ENCODE measurements at regions not wholly inside any gene's neighbourhood (a gene's known extent, or its start where the extent isn't known, plus 50 kb on each side); places are given as distances from the start of the nearest gene placed in this dataset.

DNA sequence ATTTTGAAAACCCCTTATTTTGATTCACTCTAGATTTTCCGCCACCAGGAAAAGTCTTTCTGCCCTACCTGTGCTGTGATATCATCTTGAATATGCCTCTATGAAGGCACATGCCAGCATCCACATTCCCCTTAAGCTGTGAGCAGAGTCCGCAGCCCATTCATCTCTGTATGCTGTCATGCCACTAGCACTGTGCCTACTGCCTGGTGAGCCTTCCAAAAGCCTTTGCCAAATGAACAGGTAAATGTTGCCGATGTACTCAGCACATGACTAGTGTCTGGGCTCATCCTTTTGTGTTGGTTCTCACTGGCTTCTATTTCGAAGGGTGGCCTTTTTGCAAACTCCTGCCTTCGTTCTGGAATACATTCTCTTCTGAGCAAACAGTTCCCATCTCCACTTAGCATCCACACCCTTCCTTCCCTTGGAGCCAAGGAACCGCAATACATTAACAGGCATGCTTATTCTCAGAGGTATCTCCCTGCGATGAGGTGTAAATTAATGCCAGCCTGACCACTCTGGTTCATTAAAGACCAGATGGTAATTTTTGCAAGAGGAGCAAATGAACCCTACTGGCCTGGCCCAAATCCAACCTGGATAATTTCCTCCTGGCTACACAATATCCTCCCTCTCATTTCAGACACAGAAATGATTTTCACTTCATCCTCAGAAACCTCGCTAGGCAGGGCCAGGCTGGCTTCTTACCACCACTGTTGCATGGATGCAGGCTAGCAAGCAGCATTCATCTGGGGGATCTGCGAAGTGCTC, 339.7 kb upstream of the NFE2L3 start:
- peaks cover 38% of the 10 kb centered on the region for H3K27me3 ChIP-seq (replicated peaks; ENCODE audit: insufficient read depth, low read depth, low read length, poor library complexity)
- CTCF ChIA-PET, result no interaction called here
- BruUV-seq (replicated peaks), result no TSS peak
- POLR2A ChIA-PET (ENCODE audit: low non-redundant PET), result no interaction called here
- no peak overlapping the region for H3K27ac ChIP-seq (ENCODE audit: low read depth, low read length, poor library complexity, severe bottlenecking)
- no peak for DNase-seq (ENCODE audit: low spot score)
- H3K4me1 ChIP-seq (ENCODE audit: insufficient read depth, low read length, poor library complexity, severe bottlenecking), result no peaks in the 10 kb centered on the region
- TF ChIP-seq EZH2 (IDR thresholded peaks at IDR 0.05; ENCODE audit: borderline replicate concordance, low read depth, low read length, poor library complexity, severe bottlenecking), result no peak
- TF ChIP-seq, protein P1, sequence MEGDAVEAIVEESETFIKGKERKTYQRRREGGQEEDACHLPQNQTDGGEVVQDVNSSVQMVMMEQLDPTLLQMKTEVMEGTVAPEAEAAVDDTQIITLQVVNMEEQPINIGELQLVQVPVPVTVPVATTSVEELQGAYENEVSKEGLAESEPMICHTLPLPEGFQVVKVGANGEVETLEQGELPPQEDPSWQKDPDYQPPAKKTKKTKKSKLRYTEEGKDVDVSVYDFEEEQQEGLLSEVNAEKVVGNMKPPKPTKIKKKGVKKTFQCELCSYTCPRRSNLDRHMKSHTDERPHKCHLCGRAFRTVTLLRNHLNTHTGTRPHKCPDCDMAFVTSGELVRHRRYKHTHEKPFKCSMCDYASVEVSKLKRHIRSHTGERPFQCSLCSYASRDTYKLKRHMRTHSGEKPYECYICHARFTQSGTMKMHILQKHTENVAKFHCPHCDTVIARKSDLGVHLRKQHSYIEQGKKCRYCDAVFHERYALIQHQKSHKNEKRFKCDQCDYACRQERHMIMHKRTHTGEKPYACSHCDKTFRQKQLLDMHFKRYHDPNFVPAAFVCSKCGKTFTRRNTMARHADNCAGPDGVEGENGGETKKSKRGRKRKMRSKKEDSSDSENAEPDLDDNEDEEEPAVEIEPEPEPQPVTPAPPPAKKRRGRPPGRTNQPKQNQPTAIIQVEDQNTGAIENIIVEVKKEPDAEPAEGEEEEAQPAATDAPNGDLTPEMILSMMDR (conservative IDR thresholded peaks at IDR 0.05; ENCODE audit: low read depth, low read length), result no peak
- intact Hi-C loops (cut with micrococcal nuclease; ENCODE audit: unreplicated experiment), result no loop called here
- H3K9me3 ChIP-seq (ENCODE audit: low read depth, low read length, poor library complexity, severe bottlenecking), result no peaks in the 10 kb centered on the region
- no peak overlapping the region for H3K4me3 ChIP-seq (ENCODE audit: low read depth, low read length, poor library complexity, severe bottlenecking)
- H3K36me3 ChIP-seq (ENCODE audit: insufficient read depth, low read length, poor library complexity, severe bottlenecking), result no peaks in the 10 kb centered on the region

DNA sequence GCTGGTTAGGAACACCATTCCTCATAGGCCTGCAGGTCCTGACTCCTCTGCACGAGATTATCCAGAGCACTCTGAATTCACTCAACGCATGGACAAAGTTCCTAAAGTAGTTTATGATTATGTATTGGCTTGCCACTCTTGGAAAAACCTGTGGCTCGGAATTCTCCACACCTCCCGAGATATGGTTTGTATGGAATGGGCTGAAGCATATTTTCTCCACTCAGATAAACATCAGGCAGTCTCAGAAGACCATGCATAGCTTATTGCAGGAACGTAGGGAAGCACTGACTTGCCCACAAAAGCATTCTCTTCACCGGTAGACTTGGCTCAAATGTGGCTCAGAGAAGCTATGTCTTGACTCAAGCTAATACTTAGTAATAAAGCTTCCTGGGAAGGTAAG, 338.6 kb upstream of the NFE2L3 start:
- Histone ChIP-seq H3K9me3 (ENCODE audit: low read depth, low read length, poor library complexity, severe bottlenecking) (no peaks in the 10 kb centered on the region), H3K4me1 (ENCODE audit: insufficient read depth, low read length, poor library complexity, severe bottlenecking) (no peaks in the 10 kb centered on the region), H3K4me3 (ENCODE audit: low read depth, low read length, poor library complexity, severe bottlenecking) (no peak overlapping the region), H3K36me3 (ENCODE audit: insufficient read depth, low read length, poor library complexity, severe bottlenecking) (no peaks in the 10 kb centered on the region), H3K27ac (ENCODE audit: low read depth, low read length, poor library complexity, severe bottlenecking) (no peak overlapping the region), H3K27me3 (replicated peaks; ENCODE audit: insufficient read depth, low read depth, low read length, poor library complexity) (peaks cover 39% of the 10 kb centered on the region)
- no TSS peak for BruUV-seq (replicated peaks)
- intact Hi-C loops (cut with micrococcal nuclease; ENCODE audit: unreplicated experiment), result no loop called here
- ChIA-PET POLR2A (ENCODE audit: low non-redundant PET) (no interaction called here), CTCF (no interaction called here)
- no peak for DNase-seq (ENCODE audit: low spot score)
- TF ChIP-seq EZH2 (IDR thresholded peaks at IDR 0.05; ENCODE audit: borderline replicate concordance, low read depth, low read length, poor library complexity, severe bottlenecking), result no peak
- TF ChIP-seq, protein P1 (conservative IDR thresholded peaks at IDR 0.05; ENCODE audit: low read depth, low read length), result no peak

DNA sequence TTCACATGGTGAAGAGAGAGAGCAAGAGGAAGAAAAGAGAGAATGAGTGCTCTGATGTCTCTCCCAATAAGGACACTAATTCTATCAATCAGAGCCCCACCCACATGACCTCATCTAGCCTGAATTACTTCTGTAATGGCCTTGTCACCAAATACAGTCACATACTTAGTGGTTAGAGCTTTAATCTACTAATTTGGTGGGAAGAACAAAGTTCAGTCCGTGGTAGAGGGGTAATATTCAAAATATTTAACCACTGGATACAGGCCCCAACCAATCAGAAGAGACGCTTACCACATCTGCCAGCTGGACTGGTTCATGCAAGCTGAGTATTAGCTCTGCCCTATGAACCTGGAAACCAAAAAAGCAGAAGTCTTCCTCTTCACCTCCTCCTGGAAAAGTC, 336.3 kb upstream of the NFE2L3 start:
- Histone ChIP-seq H3K9me3 (ENCODE audit: low read depth, low read length, poor library complexity, severe bottlenecking) (no peaks in the 10 kb centered on the region), H3K4me3 (ENCODE audit: low read depth, low read length, poor library complexity, severe bottlenecking) (no peak overlapping the region), H3K36me3 (ENCODE audit: insufficient read depth, low read length, poor library complexity, severe bottlenecking) (no peaks in the 10 kb centered on the region), H3K27me3 (replicated peaks; ENCODE audit: insufficient read depth, low read depth, low read length, poor library complexity) (peaks cover 43% of the 10 kb centered on the region), H3K4me1 (ENCODE audit: insufficient read depth, low read length, poor library complexity, severe bottlenecking) (no peaks in the 10 kb centered on the region), H3K27ac (ENCODE audit: low read depth, low read length, poor library complexity, severe bottlenecking) (no peak overlapping the region)
- CTCF ChIA-PET, result no interaction called here
- no peak for DNase-seq (ENCODE audit: low spot score)
- BruUV-seq (replicated peaks), result no TSS peak
- intact Hi-C loops (cut with micrococcal nuclease; ENCODE audit: unreplicated experiment), result no loop called here
- POLR2A ChIA-PET (ENCODE audit: low non-redundant PET), result no interaction called here
- TF ChIP-seq, protein P1 (conservative IDR thresholded peaks at IDR 0.05; ENCODE audit: low read depth, low read length), result no peak
